Stimulated activated CD4-positive, alpha-beta T cell treated with anti-CD3 and anti-CD28 coated beads, Interleukin-12 subunit alpha, Interleukin-12 subunit beta, amount 100 ng/mL, for 4 hours (primary cell): ENCODE measurements at regions not wholly inside any gene's neighbourhood (a gene's known extent, or its start where the extent isn't known, plus 50 kb on each side); places are given as distances from the start of the nearest gene placed in this dataset.

Experiments used
- DNase-seq: peaks from one replicate; pipeline ENCODE4 v3.0.0-alpha.2; 2020

DNA sequence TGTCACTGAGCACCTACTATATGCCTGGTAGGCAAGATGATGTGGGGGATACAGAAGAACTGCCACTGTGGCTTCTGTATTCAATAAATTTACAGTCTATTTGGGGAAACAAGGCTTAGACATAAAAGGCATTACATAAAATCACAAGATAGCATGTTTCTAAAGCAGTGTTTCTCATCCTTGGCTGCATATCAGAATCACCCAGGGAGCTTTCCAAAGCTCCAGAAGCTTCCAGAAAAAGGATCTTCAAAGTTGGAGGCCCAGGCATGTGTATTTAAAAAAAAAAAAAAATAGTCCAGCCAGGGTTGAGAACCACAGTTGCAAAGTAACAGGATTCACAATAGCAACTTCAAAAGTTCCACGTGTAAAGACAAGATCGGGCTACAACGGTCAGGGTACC, 112.4 kb upstream of the SPACA1 start:
- DNase-seq, result no peak

DNA sequence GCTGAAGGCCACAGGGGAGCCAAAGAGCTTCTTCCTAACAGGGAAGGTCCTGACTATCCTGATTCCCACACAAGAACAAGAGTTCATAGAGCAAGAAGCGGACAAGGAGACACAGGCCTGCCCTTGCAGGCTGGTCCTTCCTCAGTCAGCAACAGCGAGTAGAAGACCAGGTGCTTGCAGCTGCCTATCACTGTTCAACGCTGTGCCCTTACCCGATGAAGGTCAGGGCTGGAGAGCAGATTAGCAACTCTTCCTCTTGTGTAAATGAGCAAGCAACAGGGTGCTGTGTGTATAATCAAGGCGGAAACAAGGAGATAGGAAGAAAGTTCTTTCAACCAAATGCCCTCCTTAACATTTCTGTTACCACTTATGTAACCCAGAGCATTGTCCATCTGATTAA, 115.3 kb upstream of the SPACA1 start:
- no peak for DNase-seq

DNA sequence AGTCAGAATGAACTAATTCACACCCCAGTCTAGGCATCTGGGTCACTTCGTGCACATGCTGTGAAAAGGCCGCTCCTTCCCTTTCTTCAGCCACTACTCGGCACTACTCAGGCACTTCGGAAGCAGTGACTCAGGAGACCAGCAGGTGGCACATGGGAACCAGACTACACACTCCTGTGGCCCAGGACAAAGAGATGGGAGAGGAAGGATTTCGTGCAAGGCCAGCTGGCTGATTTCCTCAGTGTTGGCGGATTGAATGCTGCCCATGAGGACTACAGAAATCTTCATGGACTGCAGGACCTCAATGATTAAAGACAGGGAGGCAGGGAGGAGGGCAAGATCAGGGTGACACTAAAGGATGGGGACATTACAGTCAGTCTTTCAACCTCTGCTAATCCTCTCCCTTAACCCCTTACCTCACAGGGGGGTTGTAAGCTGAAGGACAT, 117.8 kb upstream of the SPACA1 start:
- DNase-seq, result peak; percentile 42

DNA sequence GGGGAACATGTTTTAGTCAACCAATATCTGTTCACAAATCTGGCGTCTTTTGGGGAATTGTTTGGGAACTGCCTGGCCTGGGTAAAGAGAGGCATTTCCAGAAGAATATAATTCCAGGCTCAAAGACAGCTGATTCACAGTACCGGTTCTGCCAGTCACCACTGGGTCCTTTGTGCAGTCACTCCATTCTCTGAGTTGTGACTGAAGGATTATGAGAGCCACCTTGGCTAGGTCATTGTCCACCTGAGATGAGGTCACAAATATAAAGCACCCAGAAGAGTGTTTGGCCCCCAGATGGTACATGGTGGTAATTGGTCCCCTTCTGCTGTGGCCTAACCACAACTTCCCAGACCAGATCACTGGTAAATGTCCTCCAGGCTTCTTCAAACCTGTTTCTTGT, 121.0 kb upstream of the SPACA1 start:
- no peak for DNase-seq

DNA sequence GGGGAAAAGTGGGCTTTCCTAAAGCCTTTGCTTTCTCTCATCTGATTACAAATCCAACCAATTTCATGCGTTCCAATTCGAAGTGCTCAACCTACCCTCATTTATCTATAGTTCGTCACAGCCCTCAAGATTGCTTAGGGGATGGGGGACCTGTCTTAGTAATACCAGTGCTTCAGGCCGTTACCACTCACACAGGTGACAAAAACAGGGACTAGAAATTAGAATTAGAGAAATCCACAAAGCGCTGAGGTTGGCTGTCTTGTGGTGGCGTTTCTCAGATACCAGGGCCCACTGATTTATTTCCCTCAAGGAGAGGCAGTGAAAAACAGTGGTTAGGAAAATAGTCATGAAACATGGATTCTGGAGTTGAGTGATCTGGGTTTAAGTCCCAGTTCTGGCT, 121.6 kb upstream of the SPACA1 start:
- no peak for DNase-seq

DNA sequence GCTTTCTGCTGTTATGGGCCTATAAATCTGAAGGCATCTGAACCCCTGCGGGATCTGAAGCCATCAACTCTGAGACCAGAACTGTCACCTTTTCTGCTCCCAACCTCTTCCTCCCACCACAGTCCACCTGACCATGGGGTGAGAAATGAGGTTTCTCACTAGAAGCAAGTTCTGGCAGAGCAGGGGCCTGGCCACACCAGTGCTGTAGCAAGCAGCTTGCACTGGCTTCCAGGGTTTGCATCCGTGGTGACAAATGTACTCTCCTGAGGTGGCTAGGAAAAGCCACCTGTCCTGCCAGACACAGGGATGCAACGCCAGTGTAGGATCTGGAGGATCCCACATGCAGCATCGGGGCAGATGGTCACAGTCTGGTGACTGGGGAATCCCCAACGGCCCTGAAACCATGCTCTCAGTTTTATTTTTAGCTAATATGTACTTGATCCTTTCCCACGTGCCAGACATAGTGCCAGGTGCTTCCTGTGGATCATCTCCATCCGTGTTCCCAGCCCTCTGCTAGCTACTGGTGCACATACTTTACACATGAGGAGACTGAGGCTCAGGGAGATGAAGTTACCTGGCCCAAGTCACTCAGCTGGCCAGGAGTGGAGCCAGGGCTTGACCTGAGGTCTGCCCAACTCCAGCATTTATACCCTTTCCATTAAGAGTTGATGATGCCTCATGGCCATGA, 122.1 kb upstream of the SPACA1 start:
- no peak for DNase-seq

DNA sequence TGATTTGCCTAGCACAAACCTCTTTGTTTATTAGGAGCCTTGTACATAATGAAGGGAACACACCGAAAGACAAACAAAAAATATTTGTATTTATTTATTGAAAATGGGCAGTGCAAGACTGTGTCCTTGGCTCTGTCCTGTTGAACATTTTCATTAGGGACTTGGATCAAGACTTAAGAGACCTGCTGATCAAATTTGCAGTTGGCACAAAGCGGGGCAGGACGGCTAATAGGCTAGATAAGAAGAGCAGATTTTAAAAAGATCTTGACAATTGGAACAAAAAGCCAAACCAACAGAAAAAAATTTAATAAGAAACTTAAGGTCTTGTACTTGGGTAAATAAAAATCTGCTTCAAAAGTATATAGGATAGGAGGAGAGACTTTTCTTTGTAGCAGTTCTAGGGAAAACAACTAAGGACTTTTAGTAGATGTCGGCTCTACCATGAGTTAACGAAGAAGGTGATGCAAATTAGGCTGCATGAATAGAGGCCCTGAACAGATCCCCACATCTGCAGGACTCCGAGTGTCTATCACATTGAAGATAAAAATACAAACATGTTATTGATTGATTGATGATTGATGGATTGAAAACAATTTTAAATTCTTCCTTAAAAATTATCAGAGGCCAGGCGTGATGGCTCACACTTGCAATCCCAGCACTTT, 124.1 kb upstream of the SPACA1 start:
- DNase-seq, result no peak

DNA sequence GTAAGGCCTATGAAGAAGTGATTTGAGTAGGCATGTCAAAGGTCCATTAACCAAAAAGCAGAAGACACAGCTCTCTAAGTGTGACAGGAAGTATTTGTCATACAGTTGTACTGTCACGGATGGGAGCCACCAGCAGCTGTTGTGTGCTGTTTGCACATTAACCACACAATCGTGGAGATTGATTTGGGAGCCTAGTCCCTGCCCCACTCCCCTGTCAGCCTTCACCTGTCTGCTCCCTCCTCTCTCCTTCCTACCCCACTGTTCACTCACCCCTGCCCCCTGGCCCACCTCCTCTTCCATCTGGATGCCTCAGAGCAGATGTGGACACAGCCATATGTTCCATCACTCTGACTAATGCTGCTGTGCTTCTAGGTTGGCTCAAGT, 124.7 kb upstream of the SPACA1 start:
- DNase-seq, result no peak

DNA sequence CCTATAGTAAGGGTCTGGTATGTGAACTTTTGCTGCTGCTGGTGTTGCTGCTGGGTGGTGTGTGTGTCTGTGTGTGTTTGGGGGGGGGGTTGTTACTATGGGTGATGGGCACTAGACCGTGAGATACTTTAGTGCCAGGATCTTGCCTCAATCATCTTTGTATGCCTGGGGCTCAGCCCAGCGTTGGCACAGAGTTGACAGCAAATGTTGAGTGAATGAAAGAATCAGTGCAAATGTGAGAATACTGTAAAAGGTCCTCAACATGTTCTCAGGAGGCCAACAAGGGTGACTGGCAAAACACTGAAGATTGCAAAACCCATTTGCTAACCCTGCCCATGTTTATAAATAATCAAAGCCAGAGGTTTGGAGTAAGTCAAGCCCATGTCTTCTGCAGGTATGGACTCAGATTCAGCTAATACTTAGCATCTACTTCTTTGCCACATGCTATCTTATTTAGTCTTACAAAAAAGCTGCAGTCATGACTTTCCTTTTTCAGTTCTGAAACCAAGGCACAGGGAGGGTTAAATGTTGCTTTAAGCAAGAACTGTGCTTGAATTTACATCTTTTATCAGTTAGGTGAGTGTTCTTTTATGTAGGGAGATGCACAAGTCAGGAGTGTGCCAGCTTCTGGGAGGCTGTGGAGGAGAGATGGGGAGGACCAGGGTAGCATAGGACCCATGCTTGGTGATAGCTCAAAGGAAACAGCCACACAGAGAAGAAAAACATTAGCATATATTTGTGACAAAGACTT, 125.3 kb upstream of the SPACA1 start:
- DNase-seq, result no peak

DNA sequence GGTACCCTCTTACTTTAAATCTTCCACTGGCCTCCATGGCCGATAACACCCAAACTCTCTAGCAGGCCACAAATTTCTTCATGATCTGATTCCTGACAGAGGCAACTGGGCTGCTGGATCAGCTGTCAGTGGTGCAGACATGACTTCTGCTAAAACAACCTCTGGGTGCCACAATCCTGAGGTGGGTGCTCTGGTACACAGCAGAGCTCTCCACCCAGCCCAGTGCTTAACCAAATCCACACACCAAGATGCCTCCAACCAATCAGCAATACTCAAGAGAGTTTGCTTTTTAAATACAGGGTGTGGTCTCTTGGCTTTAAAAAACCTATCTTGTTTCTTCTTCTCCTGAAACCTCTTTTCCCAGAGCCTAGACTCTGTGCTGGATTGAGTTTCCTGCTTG, 126.6 kb upstream of the SPACA1 start:
- DNase-seq, result no peak

DNA sequence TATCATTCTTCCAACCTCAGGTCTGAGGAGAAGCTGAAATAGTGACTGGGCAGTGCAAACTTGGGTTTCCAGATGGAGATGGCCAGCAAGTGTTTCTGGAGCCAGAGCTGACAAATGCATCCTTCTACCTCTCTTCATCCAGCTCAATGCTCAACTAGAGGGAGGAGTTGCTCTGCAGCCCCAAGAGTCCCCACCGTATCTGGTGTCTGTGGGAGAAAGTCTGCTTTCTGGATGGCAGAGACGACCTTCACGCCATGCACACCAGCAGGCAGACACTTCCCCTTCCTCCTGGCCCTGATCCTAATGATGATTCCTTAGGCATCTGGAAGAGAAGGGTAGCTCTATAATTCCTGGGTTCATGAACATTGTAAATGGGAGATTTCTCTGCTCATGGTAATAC, 127.4 kb upstream of the SPACA1 start:
- DNase-seq, result no peak

DNA sequence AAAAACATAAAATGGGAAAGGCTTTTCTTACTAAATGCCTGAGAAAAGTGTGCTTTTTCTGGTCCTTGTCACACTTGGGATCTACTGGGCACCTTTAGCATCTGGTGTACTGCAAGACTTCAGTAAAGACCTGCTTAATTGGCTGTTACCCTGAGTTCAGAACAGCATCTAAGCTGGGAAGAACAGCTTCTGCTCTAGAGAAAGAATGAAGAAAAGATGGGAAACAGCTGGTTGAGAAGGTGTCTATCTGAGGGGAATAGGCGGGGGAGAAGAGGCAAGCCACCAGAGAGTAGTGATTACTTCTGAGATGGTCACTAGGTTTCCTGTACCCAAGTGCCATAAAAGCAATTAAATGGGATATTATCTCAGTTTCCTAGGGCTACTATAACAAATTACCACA, 128.2 kb upstream of the SPACA1 start:
- no peak for DNase-seq

DNA sequence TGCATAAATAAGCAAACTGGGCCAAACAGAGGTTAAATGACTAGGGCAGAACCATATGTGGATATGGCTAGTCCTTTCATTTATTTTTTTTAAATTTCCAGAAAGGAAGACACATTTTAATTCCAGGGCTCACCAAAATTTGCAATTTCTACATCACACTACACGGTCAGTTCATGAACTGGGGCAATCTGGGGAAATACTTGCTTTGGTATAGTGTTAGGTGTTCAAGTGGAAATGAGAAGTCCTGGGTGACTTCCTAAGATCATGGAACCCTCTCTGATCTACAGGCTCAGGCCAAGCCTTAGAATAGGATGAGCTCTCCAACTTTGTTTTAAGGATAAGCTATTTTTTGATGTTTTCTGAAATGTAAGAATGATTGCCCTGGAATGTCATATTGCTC, 128.6 kb upstream of the SPACA1 start:
- DNase-seq, result no peak

DNA sequence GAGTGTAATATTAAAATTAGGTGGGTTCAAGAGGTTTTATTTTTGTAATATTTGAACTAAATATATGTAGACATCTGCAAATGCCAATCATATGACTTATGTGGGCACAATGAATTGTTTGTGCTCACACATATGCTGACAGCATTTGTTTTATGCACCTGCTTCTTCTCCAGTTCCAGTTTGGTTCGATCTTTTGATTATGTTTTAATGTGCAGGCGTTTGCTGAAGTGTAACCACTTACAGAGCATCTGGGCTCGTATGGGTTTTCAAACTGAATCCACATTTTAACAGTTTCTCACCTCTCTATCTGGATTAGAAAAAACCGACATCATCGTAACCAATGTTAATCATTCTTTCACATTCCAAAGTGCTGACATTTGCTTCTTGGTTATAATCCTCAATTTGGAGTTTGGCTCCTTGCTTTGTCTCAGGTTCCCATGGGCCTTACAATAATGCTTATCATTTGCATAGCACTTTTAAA, 129.1 kb upstream of the SPACA1 start:
- DNase-seq, result no peak

DNA sequence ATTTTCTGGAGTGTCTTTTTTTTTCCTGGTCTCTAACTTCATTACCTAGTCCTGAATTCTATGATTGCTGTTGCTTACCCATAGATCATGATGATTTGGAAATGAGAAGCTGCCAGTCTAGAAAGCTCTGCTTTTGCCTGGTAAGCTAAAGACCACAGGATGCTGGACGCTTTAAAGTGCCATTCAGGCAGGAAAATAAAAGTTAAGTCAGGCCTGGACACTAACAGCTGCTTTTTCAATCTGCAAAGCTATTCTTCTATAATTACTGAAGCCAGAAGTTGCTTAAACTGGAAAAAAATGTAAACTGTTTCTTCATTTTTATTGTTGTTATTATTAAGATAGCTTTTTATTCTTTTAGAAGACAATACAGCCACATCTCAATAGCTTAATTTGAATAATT, 129.8 kb upstream of the SPACA1 start:
- DNase-seq, result no peak

DNA sequence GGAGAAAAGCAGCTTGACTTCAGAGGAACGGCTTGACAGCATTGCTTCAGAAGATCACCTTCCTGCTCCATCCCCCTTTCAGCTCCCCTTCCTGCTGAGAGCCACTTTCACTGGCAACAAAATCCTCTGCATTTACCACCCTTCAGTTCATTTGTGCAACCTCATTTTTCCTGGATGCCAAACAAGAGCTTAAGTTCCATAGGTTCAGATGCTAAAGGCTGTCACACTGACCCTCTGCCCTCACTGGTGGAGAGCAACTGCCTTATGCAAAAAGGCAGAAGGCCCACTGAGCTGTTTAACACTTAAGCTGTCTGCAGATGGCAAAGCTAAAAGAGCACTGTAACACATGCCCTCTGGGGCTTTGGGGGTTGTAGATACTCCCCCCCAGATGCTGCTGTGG, 131.2 kb upstream of the SPACA1 start:
- no peak for DNase-seq

DNA sequence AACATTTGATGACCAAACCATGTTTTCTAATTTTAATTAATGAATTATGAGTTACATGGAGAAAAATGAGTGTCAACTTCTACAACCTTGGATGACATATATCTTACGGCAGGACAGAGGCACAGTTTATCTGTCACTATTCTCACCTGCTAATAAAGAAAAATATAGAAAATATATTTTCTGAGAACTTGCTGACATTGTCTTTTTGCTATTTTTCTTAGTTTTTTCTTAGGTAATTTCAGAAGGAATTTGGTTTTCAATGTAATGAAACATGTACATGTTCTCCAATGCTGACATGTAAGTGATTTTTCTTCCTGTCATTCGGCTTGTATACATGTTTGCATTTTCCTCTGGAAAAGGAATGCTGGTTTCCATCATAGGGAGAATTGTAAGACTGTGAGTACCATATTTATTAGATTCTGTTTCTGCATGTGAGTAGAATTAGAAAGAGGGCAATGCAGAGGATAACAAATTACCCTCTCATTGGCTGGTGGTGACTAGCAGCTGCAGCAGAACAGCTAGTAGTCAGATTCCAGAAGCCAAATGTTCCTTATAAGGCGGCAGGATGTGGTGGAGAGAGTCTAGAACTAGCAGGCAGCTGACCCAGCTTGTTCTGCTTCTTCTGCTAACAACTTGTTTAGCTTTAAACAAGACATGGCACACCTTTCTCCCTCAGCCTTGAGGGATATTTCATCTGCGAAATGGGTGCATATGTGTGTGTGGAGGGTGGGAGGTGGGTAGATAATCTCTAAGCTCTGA, 132.8 kb upstream of the SPACA1 start:
- no peak for DNase-seq

DNA sequence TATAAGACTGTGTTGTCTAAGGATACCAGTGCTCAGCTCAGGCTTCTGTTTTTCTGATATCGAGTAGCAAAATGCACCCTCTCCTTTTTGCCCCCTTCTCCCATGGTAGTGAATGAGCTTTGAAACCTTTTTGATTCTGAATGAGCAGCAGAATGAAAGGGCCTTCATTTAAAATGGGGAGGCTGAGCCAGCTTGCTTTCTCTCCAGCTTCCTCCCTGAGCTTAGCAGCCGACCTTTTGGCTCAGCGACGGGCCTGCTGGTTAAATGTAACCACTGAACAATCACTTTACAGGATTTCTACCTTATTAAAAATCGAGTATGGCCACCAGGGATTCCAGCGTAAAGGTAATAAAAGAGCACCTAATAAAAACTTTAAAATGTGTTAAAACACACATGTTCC, 133.7 kb upstream of the SPACA1 start:
- DNase-seq, result no peak

DNA sequence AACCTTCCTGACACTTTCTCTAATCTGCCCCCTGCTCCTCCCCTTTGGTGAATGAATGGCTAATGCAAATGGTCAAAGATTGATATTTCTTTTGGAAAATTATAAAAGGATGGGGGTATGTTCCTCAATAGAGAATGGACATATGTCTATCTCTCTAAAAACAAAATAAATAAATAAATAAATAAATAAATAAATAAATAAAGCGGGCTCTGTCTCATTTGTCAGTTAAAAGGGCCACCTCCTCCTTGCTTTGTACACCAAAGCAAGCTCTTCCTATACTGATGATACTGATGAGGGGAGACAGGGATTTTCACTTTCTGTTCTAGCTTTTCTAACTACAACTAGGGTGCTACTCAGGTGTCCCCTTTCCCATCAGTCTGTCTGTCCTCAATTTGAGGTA, 135.5 kb upstream of the SPACA1 start:
- no peak for DNase-seq

DNA sequence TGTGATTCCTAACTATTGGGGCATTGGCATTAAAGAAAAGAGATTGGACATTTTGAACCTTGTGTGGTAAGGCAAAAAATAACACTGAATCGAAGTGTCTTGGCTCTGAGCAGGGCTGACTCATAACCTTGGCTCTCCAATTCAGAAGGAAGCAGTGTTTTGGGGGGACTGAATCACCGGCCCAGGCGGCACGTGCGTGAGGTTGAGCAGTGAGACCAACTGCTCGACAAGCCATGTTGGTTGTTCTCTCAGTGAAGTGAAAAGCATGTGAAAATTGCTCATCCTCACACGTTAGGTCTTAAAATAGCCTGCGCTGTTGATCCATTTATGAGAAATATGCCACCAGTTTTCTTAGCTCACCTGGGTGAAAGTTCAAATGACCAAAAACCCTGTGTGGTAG, 137.8 kb upstream of the SPACA1 start:
- no peak for DNase-seq

DNA sequence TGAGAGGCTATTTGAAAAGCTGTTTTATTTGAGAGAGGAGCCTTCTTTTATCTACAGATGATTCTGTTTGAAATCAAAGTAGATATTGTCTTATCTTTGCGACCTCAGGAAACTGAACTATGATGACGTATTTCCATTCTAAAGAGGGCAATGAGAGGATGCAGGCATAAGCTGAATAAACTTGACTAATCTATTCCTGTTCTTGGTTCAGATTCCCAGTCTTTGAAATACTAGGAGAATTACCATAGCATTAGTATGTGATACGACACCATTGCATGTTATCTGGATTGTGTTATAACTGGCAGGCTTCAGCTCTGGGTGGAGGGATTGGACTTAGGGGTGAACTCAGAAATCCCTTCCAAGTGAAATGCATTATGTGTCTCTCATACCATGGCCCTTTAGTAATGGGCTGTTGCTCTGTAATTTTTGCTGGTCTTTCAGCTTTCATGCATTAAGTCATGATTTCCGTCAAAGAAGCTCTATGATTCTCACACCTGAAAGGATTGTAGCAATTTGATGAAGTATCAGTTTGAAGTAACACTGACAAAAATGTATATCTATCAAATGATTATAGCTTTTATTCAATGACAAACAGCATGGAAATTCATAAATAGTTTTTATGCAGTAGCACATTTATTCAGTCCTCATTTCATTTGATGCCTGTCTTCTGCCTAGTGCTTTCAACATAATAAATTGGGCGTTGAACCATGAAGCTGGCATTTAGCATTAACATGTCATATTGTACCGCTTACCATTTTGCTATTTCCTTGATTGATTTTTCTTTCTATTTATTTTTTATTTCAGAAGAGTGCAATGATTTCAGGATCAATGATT, 138.4 kb upstream of the SPACA1 start:
- DNase-seq, result no peak

DNA sequence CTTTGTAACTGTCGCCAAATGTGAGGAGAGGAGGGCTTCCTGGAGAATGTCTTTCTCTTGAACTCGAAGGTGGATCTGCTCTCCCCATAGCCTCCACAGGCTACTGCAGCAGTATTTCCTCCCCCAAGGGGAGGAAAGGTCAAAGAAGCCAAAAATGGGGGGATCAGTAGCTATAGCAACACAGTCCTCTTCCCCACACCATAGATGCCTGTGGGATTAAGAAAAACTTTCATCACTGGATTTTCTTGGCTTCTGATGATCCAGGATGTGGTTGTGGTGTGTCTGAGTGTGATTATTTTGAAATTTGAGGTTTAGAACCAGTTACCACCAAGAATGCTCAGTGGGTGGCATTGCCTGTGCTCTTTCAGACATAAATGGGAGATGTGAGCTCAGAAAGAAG, 140.1 kb upstream of the SPACA1 start:
- DNase-seq, result no peak
